Fibroblast of villous mesenchyme (primary cell): ENCODE measurements at regions not wholly inside any gene's neighbourhood (a gene's known extent, or its start where the extent isn't known, plus 50 kb on each side); places are given as distances from the start of the nearest gene placed in this dataset.

ENCODE experiments used
- DNase-seq: peaks from one replicate; pipeline ENCODE4 v3.0.0-alpha.2; 2010; ENCODE audit warnings: low read depth
- H3K4me3 ChIP-seq: 2 replicates; pipeline ENCODE4 v1.5.1; 2011; ENCODE audit warnings: low read depth, mild to moderate bottlenecking, low read length
- TF ChIP-seq, protein P1 (sequence below): IDR thresholded peaks from 2 replicates; pipeline ENCODE4 v1.5.1; 2012; ENCODE audit warnings: low read depth, mild to moderate bottlenecking, low read length; ENCODE audit not compliant: insufficient read depth

GRCh38 chr22:48973694-48974041 is 854.0 kb downstream of the BRD1 start:
- TF ChIP-seq, protein P1, sequence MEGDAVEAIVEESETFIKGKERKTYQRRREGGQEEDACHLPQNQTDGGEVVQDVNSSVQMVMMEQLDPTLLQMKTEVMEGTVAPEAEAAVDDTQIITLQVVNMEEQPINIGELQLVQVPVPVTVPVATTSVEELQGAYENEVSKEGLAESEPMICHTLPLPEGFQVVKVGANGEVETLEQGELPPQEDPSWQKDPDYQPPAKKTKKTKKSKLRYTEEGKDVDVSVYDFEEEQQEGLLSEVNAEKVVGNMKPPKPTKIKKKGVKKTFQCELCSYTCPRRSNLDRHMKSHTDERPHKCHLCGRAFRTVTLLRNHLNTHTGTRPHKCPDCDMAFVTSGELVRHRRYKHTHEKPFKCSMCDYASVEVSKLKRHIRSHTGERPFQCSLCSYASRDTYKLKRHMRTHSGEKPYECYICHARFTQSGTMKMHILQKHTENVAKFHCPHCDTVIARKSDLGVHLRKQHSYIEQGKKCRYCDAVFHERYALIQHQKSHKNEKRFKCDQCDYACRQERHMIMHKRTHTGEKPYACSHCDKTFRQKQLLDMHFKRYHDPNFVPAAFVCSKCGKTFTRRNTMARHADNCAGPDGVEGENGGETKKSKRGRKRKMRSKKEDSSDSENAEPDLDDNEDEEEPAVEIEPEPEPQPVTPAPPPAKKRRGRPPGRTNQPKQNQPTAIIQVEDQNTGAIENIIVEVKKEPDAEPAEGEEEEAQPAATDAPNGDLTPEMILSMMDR = no peak
- DNase-seq = no peak
- no peak overlapping the region for H3K4me3 ChIP-seq

DNA sequence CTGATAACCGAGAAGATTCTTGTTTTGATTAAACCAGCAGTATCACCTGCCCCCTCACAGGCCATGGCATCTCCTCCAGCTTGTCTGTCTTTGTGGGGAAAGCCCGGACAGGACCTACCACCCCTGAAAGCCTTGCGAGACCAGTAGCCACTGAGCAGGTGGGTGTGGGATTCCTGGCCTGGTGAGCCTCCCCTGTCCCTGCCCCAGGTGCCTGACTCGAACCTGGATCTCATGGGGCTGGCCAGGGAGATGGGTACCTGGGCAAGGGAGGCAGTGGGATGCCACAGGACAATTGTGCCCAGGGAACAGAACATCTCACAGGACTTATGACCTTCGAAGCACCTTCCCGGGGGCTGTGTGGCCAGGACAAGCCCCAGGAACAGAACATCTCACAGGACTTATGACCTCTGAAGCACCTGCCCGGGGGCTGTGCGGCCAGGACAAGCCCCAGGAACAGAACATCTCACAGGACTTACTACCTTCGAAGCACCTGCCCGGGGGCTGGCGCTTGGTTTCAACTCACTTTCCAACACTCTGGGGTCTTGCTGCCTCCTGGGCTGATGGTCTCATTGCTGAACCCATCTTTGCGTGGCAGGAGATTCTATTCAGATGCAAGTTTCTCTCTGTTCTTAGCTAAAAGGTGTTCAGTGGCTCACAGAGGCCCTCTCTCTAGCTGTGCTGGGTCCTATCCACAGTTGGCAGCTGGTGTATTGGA is 854.5 kb downstream of the BRD1 start:
- DNase-seq = no peak
- TF ChIP-seq, protein P1 = no peak
- no peak overlapping the region for H3K4me3 ChIP-seq

GRCh38 chr22:48968201-48968959 is 859.3 kb downstream of the BRD1 start:
- TF ChIP-seq, protein P1 = no peak
- H3K4me3 ChIP-seq = no peak overlapping the region
- DNase-seq = no peak

GRCh38 chr22:48963405-48963804 is 864.3 kb downstream of the BRD1 start:
- no peak overlapping the region for H3K4me3 ChIP-seq
- no peak for DNase-seq
- TF ChIP-seq, protein P1 = no peak

DNA sequence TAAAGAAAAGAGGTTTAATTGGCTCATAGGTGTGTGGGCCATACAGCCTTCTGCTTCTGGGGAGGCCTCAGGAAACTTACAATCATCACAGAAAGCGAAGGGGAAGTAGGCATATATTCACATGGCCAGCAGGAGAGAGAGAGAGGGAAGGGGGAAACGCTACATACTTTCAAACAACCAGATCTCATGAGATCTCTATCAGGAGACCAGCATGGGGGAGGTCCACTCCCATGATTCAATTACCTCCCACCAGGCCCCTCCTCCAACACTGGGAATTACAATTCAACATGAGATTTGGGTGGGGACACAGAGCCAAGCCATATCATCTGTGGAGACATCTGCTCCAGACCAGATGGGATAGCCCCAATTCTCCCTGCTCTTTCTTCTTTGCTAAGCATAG is 866.0 kb downstream of the BRD1 start:
- TF ChIP-seq, protein P1 = no peak
- no peak for DNase-seq
- no peak overlapping the region for H3K4me3 ChIP-seq

DNA sequence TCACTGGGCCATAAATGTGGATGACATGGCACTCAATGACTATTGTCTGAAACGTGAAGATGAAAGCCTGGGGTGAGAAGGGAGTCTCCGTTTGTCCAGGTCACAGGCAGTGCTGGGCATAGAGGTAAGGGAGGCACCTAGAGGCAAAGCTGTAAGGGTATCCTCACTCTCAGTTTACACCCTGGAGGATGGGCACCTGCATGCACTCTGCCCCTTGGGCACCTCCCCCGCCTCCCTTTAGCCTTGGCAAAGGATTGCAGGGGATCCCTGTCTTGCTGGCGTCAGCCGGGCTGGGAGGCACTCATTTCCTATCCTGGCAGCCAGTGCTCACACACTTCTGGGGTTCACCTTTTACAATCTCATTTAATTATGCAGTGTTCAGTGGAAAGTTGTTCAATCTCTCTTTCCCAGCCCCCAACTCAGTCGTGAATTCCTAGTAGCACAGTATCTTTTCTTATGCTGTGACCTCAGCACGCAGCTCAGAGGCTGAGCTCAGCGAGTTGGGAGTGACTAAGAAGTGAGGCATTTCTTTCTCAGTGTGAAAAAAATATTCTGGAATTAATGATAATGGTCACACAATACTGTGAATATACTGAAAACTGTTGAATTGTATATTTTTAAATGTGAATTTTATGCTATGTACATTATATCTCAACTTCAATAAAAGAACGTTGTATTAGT is 866.6 kb downstream of the BRD1 start:
- no peak overlapping the region for H3K4me3 ChIP-seq
- DNase-seq = no peak
- TF ChIP-seq, protein P1 = no peak
